ENCODE measurements at regions not wholly inside any gene's neighbourhood (a gene's known extent, or its start where the extent isn't known, plus 50 kb on each side); places are given as distances from the start of the nearest gene placed in this dataset.
"Not testable (repeated sequence)": the region's sequence is repeated elsewhere in the genome, so short reads cannot be mapped to it uniquely, and the experiment has no call there.

DNA sequence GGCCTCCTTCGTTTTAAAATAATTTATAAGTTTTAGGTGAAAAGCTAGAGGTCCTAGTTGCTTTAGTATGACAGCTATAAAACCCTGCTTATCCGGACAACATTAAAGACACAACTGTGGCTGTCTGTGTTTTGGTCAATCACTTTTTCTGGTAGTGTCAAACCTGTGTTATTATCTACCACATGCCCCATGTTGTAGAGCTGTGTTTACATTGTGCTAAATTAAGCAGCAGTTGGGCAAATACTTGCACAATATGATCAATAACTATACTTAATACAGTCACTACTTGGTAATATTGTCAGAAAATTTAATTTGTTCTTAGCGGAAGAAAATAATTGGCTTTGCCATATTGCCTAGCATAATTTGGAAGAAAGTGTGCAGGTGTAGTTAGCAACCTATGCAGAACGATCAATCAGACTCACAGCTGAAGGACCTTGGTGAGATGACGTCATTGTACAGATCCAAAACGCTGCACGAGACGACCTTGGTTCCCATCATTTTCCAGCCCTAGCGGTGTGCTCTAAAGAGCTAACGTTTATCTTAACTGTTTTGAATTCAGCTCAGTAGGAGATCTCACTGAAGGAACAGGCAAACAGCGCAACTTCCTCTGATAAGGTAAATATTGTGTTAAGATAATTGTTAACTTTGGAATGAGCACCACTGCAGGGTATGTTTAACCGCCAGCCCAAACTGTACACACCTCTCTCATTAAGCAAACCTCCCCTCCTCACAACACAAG is 476.6 kb downstream of the IRS2 start:
- no peak for DNase-seq

- no peak for DNase-seq
Observed at GRCh38 chr13:109307027-109307426, 479.4 kb downstream of the IRS2 start.

DNA sequence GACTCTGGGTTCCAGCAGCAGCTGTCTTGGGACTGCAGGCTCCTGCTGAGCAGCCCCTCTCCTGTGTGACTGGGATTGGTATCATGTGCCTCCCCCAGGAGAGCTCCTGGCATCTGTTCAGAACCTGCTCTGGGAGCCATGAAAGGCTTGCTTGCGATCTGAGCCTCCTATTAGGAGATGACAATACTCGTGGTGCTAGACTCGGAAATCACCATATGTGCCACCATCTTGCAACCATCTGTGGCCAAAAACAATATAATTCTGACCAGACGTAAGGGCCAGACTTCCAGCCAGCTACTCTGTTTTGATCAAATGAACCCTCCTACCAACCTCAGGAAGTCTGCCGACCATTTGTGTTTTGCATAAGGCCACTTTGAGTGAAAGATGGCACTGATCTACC is 484.7 kb downstream of the IRS2 start:
- DNase-seq: no peak

- DNase-seq: no peak
Observed at GRCh38 chr13:109301276-109301675, 485.1 kb downstream of the IRS2 start.

- DNase-seq: no peak
Observed at GRCh38 chr13:109297628-109298027, 488.8 kb downstream of the IRS2 start.

DNA sequence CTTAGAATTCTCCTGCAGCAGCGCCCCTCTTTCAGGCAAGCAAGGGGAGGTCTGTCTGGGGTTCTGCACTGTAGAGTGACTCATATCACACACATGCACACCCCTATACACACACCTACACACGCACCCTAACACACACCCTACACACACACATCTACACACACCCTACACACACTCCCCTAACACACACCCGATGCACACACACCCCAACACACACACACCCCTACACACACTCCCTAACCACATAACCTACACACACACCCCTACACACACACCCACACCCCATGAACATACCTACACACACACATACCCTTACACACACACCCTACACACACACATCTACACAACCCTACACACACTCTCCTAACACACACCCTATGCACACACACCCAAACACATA is 493.2 kb downstream of the IRS2 start:
- no peak for DNase-seq

DNA sequence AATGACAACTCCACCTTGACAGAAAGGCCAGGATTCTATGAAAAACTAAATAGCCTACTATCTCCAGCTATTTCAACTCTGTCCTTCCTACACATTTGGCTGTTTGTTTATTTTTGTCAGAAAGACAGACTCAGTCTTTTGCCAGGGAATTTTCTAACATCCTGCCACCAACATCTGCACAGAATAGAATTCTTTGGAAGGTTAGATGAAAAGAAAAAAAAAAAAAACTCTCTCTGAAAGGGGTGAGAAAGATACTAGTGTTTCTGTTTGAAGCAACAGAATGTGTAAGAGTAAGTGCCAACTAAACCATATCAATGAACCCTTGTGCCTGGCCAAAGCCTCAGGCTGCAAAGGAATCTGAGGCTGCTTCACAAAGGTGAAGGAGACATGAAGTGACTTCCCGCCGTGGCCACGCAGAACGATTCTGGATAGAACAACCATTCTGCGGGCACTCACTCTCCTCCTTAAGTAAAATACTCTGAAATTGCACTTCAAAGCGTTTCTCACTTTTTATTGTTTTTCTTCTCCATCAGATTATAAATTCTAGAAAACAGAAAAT is 498.2 kb downstream of the IRS2 start:
- DNase-seq: no peak

DNA sequence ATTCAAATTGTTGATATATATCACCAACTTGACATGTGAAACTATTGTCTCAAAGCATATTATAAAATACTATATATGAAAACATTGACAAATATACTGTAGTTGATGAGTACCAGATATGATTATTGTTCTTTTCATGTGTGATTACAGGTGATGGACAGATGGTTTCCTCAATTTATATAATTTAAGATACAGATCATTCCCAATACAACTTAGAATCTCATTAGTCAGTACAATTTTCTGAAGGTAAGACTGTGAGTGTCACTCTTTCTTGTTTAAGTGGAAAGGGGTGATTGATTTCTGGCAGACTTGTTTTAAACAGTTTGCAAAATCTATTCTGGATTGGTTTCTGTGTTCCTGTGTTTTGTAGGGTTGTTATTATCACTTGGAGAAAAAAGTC is 498.8 kb downstream of the IRS2 start:
- no peak for DNase-seq

- DNase-seq: no peak
Observed at GRCh38 chr13:109285586-109285985, 500.8 kb downstream of the IRS2 start.

DNA sequence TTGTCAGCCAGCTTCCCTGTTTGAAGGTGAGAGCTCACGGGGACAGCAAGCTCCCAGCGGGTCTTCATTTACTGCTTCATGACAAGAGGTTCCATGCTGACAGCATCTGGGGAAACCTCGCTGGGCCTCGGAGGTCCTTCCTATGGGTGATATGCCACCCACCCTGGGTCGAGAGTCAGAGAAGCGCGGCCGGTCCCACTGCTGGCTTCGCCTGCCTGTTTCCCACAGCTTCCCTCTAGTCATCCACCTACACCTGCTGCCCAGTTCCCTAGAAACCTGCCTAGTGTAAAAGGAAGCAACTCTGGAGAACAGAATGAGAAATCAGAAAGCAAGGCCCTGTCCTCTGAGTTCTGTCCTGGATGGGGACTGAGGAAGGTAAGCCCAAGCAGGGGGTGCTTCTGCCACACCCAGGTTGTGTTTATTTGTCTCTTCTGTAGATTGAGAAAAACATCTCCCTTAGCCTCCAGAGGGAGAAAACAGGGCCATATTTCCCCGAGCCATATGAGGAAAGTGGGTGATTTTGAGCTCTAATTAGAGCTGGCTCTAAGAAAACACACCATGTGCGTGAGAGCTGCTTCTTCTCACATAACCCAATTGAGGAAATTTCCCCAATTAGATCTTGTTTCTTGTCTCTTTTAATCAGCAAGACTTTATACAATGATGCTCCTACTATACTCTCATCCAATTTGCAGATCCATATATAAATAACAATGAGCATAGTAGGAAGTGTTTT is 504.3 kb downstream of the IRS2 start:
- DNase-seq: no peak

- DNase-seq: no peak
Observed at GRCh38 chr13:109281017-109281902, 505.1 kb downstream of the IRS2 start.

- DNase-seq: no peak
Observed at GRCh38 chr13:109276261-109276660, 510.1 kb downstream of the IRS2 start.

- DNase-seq: no peak
Observed at GRCh38 chr13:109275852-109276251, 510.5 kb downstream of the IRS2 start.

DNA sequence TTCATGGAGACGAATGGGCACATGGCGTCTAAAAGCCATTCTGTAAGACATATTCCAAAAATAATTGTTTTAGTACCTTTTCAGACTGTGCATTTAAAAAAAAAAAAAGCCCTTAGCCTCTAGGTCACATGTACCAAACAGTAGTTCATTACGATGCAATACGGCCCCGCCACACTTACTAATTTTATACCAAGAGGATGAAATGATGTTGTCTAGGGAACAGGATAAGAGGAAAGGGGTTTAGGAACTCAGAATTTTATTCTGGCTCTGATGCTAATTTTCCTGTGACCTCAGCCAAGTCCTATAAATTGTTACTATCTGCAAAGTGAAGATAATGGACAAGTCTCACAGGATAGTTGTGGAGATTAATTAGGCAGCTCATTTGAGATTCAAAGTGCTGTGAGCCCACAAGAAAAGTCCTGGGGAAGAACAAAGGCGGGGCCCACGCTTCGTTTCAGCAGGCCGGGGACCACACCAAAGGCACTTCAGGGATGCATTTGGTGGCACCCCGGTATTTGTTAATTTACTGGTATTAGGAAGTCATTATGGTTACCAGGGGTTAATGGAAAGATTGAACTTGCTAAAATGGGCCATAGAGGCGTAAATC is 511.1 kb downstream of the IRS2 start:
- no peak for DNase-seq

DNA sequence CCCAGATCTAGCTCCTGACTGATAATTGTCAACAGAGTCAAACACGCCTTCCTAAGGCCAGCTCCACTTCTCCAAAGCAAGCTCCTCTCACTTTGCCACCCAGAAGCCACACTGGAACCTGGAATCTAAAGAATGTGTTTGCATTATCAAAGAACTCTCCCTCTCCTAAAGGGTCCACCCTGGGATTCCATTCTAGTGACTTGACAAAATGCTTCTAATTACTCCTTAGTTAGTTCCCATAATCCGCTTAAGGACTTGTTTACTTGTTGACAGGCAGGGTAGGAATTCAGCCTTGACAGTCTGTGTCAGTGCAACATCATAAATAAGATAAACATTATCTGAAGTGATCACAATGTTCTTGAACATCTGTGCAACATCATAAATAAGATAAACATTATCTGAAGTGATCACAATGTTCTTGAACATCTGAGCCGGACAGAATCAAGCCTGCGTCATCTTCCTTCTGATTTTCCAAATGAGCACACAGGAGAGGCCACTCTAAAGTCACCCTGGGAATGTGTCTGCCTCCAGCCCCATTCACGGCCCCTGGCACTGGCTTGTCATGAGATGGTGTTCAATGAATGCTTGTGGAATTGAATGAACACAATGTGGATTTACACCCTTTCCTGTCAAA is 512.1 kb downstream of the IRS2 start:
- DNase-seq: no peak

DNA sequence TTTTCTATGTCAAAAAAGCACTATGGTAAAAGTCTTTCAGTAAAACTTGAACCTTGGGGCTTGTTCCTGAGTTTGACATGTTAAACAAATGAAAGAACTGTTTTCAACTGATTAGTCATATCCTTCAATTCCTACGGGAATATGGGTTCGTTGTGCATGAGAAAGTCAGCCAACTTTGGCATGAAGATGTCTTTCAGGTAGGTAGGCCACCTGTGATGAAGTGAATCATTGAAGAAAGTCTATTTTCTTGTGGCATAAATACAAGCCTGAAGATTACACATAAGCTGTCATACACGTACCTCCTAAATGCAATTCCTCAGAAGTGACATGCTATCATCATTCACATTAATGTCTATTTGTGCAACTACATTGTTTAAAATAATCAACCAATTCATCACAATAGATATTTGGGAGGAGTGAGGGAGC is 513.0 kb downstream of the IRS2 start:
- no peak for DNase-seq

GRCh38 chr13:109272595-109273325 is 513.6 kb downstream of the IRS2 start:
- DNase-seq: no peak

- DNase-seq: no peak
Observed at GRCh38 chr13:109271555-109272541, 514.5 kb downstream of the IRS2 start.

DNA sequence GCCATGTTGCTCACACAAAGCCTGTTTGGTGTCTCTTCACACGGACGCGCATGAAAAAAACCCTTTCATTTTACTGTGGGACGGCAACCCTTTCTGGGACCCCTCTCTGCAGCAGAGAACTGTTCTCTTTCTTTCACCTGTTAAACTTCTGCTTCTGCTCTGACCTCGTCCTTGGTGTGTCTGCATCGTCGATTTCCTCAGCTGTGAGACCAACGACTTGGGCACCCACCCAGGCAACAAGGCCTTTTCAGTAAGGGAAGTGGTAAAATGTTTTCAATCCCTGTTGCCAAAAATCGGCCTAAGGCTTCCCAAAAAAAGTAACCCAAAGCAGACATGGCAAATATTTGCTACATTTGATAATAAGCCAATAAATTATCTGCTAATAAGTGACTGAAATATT is 515.3 kb downstream of the IRS2 start:
- no peak for DNase-seq

- not testable (repeated sequence) for DNase-seq
Observed at GRCh38 chr13:109269381-109269780, 517.0 kb downstream of the IRS2 start.
